Peyer's patch (tissue), 4 donors: ENCODE measurements at regions not wholly inside any gene's neighbourhood (a gene's known extent, or its start where the extent isn't known, plus 50 kb on each side); places are given as distances from the start of the nearest gene placed in this dataset.

Experiments
- CTCF ChIP-seq, 6 experiments: fragments of 450-650 bp in 4 of 6; fragments of 200-600 bp in 2 of 6; sonication (generic) in 1 of 6; IDR thresholded peaks; one replicate each; pipeline ENCODE4 v1.5.1; 2017 to 2019; ENCODE audit warnings: antibody characterized with exemption in 6 of 6, mild to moderate bottlenecking in 3 of 6, moderate library complexity in 1 of 6
- POLR2A ChIP-seq, 2 donors: fragments of 450-650 bp; IDR thresholded peaks; one replicate each; pipeline ENCODE4 v1.5.1; 2017; ENCODE audit warnings: antibody characterized with exemption in 2 of 2, mild to moderate bottlenecking in 2 of 2, moderate library complexity in 2 of 2

GRCh38 chr4:11593576-11594116 is 165.0 kb upstream of the HS3ST1 start:
- no peak for TF ChIP-seq CTCF (IDR thresholded peaks at IDR 0.05)
- TF ChIP-seq POLR2A (IDR thresholded peaks at IDR 0.05) = no peak
